ENCODE measurements at regions not wholly inside any gene's neighbourhood (a gene's known extent, or its start where the extent isn't known, plus 50 kb on each side); places are given as distances from the start of the nearest gene placed in this dataset.

DNA sequence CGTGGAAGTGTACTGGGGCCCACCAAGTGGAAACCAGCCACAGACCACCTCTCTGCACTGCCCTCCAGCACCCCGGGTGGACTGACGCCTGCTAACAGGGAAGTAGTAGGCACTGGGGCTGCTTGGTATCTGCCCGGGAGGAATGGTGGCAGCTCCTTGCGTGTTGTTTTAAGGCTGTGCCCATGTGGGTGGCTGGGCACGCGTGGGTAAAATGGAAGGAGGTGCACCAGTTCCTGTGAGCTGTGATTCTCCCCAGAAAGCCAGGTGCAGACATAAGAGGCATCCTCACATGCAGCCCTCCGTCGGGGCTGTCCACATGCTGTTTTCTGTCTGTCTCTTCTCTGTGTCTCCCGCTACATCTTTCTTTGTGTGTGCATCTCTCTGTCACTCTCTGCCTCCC is 122.3 kb downstream of the ENGASE start:
- Histone ChIP-seq H3K27me3 (ENCODE audit: insufficient read depth, low read length, poor library complexity, severe bottlenecking) (no peaks in the 10 kb centered on the region), H2AFZ (ENCODE audit: low read length) (no peak overlapping the region), H3K9me2 (replicated peaks; ENCODE audit: low read depth, low read length) (no peaks in the 10 kb centered on the region), H3K4me1 (ENCODE audit: insufficient read depth, low read length, poor library complexity, severe bottlenecking) (no peaks in the 10 kb centered on the region), H3K79me2 (ENCODE audit: insufficient read depth, low read length) (no peaks in the 10 kb centered on the region), H4K20me1 (ENCODE audit: insufficient read depth, low read length, poor library complexity, severe bottlenecking) (no peaks in the 10 kb centered on the region), H3K4me2 (ENCODE audit: low read depth, low read length, poor library complexity, severe bottlenecking) (no peak overlapping the region), H3K4me3 (ENCODE audit: low read length, poor library complexity, severe bottlenecking) (no peak overlapping the region), H3K9ac (ENCODE audit: low read depth, low read length, poor library complexity, severe bottlenecking) (no peak overlapping the region), H3K9me3 (ENCODE audit: insufficient read depth, low read depth, low read length) (no peaks in the 10 kb centered on the region), H3F3A (ENCODE audit: low read depth) (no peaks in the 10 kb centered on the region), H3K36me3 (ENCODE audit: insufficient read depth, low read length) (no peaks in the 10 kb centered on the region)
- TF ChIP-seq EZH2phosphoT487 (IDR thresholded peaks at IDR 0.05; ENCODE audit: borderline replicate concordance) = no peak

DNA sequence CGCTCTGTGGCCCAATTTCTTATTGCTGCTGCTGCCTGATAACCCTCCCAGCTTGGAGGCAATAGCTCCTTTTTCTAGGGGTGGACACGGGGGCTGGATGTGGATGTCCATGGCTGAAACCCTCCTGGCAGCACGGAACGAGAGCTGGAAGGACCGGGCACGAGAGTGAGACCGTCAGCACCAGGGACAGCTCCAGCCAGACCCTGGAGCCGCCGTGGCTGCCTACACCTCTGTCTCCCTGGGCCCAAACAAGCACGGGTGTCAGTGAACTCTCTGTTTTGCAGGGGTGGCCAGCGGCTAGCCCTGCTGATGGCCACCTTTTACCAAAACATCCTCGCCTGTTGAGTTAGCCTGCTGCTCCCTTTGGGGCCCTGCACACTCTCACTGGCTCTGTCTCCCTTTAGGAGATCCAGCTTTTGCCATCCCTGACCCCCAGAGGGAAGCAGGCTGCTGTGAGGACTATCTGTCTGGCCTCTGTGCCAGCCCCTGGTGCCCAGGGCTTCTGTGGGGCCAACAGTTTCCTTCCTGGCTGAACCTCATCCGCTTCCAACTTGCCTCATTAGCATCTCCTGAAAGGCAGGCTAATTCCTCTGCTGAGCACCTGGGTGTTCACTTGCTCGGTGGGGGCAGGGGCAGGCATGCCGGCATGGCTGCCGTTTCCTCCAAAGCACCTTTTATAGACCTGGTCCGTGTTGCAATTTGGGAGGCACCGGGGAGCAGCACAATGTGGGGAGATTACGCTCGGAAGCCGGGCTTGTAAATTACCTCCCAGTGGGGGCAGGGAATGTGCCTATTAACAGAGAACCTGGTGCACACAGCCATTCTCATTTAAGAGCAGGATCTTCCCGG is 118.1 kb downstream of the ENGASE start:
- TF ChIP-seq, protein P1, sequence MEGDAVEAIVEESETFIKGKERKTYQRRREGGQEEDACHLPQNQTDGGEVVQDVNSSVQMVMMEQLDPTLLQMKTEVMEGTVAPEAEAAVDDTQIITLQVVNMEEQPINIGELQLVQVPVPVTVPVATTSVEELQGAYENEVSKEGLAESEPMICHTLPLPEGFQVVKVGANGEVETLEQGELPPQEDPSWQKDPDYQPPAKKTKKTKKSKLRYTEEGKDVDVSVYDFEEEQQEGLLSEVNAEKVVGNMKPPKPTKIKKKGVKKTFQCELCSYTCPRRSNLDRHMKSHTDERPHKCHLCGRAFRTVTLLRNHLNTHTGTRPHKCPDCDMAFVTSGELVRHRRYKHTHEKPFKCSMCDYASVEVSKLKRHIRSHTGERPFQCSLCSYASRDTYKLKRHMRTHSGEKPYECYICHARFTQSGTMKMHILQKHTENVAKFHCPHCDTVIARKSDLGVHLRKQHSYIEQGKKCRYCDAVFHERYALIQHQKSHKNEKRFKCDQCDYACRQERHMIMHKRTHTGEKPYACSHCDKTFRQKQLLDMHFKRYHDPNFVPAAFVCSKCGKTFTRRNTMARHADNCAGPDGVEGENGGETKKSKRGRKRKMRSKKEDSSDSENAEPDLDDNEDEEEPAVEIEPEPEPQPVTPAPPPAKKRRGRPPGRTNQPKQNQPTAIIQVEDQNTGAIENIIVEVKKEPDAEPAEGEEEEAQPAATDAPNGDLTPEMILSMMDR (conservative IDR thresholded peaks at IDR 0.05; ENCODE audit: low read length) = no peak
- no peak for TF ChIP-seq EZH2phosphoT487 (IDR thresholded peaks at IDR 0.05; ENCODE audit: borderline replicate concordance)
- H3K9me3 ChIP-seq (ENCODE audit: insufficient read depth, low read depth, low read length) = no peaks in the 10 kb centered on the region
- no peaks in the 10 kb centered on the region for H3K9me2 ChIP-seq (replicated peaks; ENCODE audit: low read depth, low read length)
- no peaks in the 10 kb centered on the region for H4K20me1 ChIP-seq (ENCODE audit: insufficient read depth, low read length, poor library complexity, severe bottlenecking)
- H3K4me1 ChIP-seq (ENCODE audit: insufficient read depth, low read length, poor library complexity, severe bottlenecking) = no peaks in the 10 kb centered on the region
- no peaks in the 10 kb centered on the region for H3K79me2 ChIP-seq (ENCODE audit: insufficient read depth, low read length)
- H3K36me3 ChIP-seq (ENCODE audit: insufficient read depth, low read length) = no peaks in the 10 kb centered on the region
- no peaks in the 10 kb centered on the region for H3K27me3 ChIP-seq (ENCODE audit: insufficient read depth, low read length, poor library complexity, severe bottlenecking)
- H3K4me2 ChIP-seq (ENCODE audit: low read depth, low read length, poor library complexity, severe bottlenecking) = no peak overlapping the region
- H3K9ac ChIP-seq (ENCODE audit: low read depth, low read length, poor library complexity, severe bottlenecking) = no peak overlapping the region
- no peak overlapping the region for H2AFZ ChIP-seq (ENCODE audit: low read length)
- no peaks in the 10 kb centered on the region for H3F3A ChIP-seq (ENCODE audit: low read depth)
- H3K4me3 ChIP-seq (ENCODE audit: low read length, poor library complexity, severe bottlenecking) = no peak overlapping the region

DNA sequence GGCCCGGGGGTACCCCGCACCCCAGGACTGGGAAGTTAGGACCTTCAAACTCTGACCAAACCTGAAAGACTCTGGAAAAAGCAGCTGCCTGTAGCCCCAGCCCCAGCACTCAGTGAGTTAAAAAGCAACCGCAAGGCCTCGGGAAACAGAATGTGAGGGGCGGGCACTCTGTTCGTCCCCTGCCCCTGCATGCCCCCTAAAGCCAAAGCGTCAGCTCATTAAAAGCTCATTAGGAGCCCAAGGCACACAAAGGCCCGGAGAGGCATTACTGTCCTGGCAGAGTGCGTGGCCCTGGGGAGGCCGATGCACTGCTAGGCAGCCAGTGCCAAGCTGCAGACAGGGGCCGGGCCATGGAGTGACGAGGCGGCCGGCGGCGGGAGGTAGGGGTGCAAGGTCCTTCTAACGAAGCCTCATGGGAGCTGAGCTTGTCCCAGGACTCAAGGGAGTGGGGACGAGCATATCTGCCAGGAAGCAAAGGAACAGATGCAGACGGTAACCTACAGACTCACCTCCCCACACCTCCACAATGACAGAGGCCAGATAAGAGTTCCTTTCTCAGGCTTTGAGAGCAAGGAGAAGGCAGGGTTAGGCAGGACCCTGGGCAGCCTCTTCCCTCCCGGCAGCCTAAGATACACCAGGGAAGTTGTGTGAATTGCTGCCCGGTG is 116.8 kb downstream of the ENGASE start:
- H3K27me3 ChIP-seq (ENCODE audit: insufficient read depth, low read length, poor library complexity, severe bottlenecking) = no peaks in the 10 kb centered on the region
- TF ChIP-seq, protein P1 (conservative IDR thresholded peaks at IDR 0.05; ENCODE audit: low read length) = no peak
- TF ChIP-seq EZH2phosphoT487 (IDR thresholded peaks at IDR 0.05; ENCODE audit: borderline replicate concordance) = no peak
- H3F3A ChIP-seq (ENCODE audit: low read depth) = no peaks in the 10 kb centered on the region
- no peaks in the 10 kb centered on the region for H4K20me1 ChIP-seq (ENCODE audit: insufficient read depth, low read length, poor library complexity, severe bottlenecking)
- H3K9me3 ChIP-seq (ENCODE audit: insufficient read depth, low read depth, low read length) = no peaks in the 10 kb centered on the region
- H3K79me2 ChIP-seq (ENCODE audit: insufficient read depth, low read length) = no peaks in the 10 kb centered on the region
- no peaks in the 10 kb centered on the region for H3K36me3 ChIP-seq (ENCODE audit: insufficient read depth, low read length)
- H3K4me2 ChIP-seq (ENCODE audit: low read depth, low read length, poor library complexity, severe bottlenecking) = no peak overlapping the region
- no peak overlapping the region for H3K9ac ChIP-seq (ENCODE audit: low read depth, low read length, poor library complexity, severe bottlenecking)
- H3K9me2 ChIP-seq (replicated peaks; ENCODE audit: low read depth, low read length) = no peaks in the 10 kb centered on the region
- no peak overlapping the region for H2AFZ ChIP-seq (ENCODE audit: low read length)
- H3K4me3 ChIP-seq (ENCODE audit: low read length, poor library complexity, severe bottlenecking) = no peak overlapping the region
- H3K4me1 ChIP-seq (ENCODE audit: insufficient read depth, low read length, poor library complexity, severe bottlenecking) = no peaks in the 10 kb centered on the region
